ENCODE measurements at regions not wholly inside any gene's neighbourhood (a gene's known extent, or its start where the extent isn't known, plus 50 kb on each side); places are given as distances from the start of the nearest gene placed in this dataset.

GRCh38 chr6:9614778-9615177 lies 800.1 kb downstream of the TFAP2A start:
- no peak for TF ChIP-seq CEBPB (IDR thresholded peaks at IDR 0.05)
- TF ChIP-seq ZBTB7A (IDR thresholded peaks at IDR 0.05; ENCODE audit: low read depth) = no peak
- no peak for TF ChIP-seq EGR1 (IDR thresholded peaks at IDR 0.05)
- TF ChIP-seq YY1 (IDR thresholded peaks at IDR 0.05; ENCODE audit: low read depth) = no peak
- no peak for TF ChIP-seq MAX (IDR thresholded peaks at IDR 0.05)
- no peak for TF ChIP-seq RAD21 (IDR thresholded peaks at IDR 0.05; ENCODE audit: low read depth)
- no peak for TF ChIP-seq USF1 (IDR thresholded peaks at IDR 0.05)
- no peak for TF ChIP-seq FOXM1 (IDR thresholded peaks at IDR 0.05; ENCODE audit: borderline replicate concordance, low read depth)
- TF ChIP-seq NFIC (IDR thresholded peaks at IDR 0.05) = no peak
- no peak for TF ChIP-seq REST (IDR thresholded peaks at IDR 0.05; ENCODE audit: low read depth)
- TF ChIP-seq TCF12 (IDR thresholded peaks at IDR 0.05; ENCODE audit: low read depth) = no peak
- TF ChIP-seq TAF1 (IDR thresholded peaks at IDR 0.05; ENCODE audit: low read depth) = no peak
- no peak for TF ChIP-seq CREB1 (IDR thresholded peaks at IDR 0.05; ENCODE audit: low read depth)

GRCh38 chr6:9612489-9612888 lies 802.4 kb downstream of the TFAP2A start:
- TF ChIP-seq NFIC (IDR thresholded peaks at IDR 0.05) (no peak), TCF12 (IDR thresholded peaks at IDR 0.05; ENCODE audit: low read depth) (no peak), EGR1 (IDR thresholded peaks at IDR 0.05) (no peak), USF1 (IDR thresholded peaks at IDR 0.05) (no peak)

GRCh38 chr6:9610620-9611415 lies 804.1 kb downstream of the TFAP2A start:
- no peak for TF ChIP-seq NFIC (IDR thresholded peaks at IDR 0.05)
- no peak for TF ChIP-seq CEBPB (IDR thresholded peaks at IDR 0.05)
- TF ChIP-seq TAF1 (IDR thresholded peaks at IDR 0.05; ENCODE audit: low read depth) = no peak
- no peak for TF ChIP-seq TCF12 (IDR thresholded peaks at IDR 0.05; ENCODE audit: low read depth)
- TF ChIP-seq YY1 (IDR thresholded peaks at IDR 0.05; ENCODE audit: low read depth) = no peak

- TF ChIP-seq RAD21 (IDR thresholded peaks at IDR 0.05; ENCODE audit: low read depth) (no peak), NFIC (IDR thresholded peaks at IDR 0.05) (no peak), TEAD4 (IDR thresholded peaks at IDR 0.05) (no peak), EGR1 (IDR thresholded peaks at IDR 0.05) (no peak), MAX (IDR thresholded peaks at IDR 0.05) (no peak), EP300 (IDR thresholded peaks at IDR 0.05; ENCODE audit: borderline replicate concordance) (no peak), CEBPB (IDR thresholded peaks at IDR 0.05) (no peak), TAF1 (IDR thresholded peaks at IDR 0.05; ENCODE audit: low read depth) (no peak), ZBTB7A (IDR thresholded peaks at IDR 0.05; ENCODE audit: low read depth) (no peak), REST (IDR thresholded peaks at IDR 0.05; ENCODE audit: low read depth) (no peak), USF1 (IDR thresholded peaks at IDR 0.05) (no peak), TCF12 (IDR thresholded peaks at IDR 0.05; ENCODE audit: low read depth) (no peak), FOXM1 (IDR thresholded peaks at IDR 0.05; ENCODE audit: borderline replicate concordance, low read depth) (no peak), CREB1 (IDR thresholded peaks at IDR 0.05; ENCODE audit: low read depth) (no peak), YY1 (IDR thresholded peaks at IDR 0.05; ENCODE audit: low read depth) (no peak)
These were observed 808.3 kb downstream of the TFAP2A start for GRCh38 chr6:9606435-9607134.

GRCh38 chr6:9594746-9595145 lies 820.1 kb downstream of the TFAP2A start:
- TF ChIP-seq RAD21 (IDR thresholded peaks at IDR 0.05; ENCODE audit: low read depth) (no peak), MAX (IDR thresholded peaks at IDR 0.05) (no peak), REST (IDR thresholded peaks at IDR 0.05; ENCODE audit: low read depth) (no peak), TEAD4 (IDR thresholded peaks at IDR 0.05) (no peak), YY1 (IDR thresholded peaks at IDR 0.05; ENCODE audit: low read depth) (no peak), USF1 (IDR thresholded peaks at IDR 0.05) (no peak), NFIC (IDR thresholded peaks at IDR 0.05) (no peak), FOXM1 (IDR thresholded peaks at IDR 0.05; ENCODE audit: borderline replicate concordance, low read depth) (no peak), TAF1 (IDR thresholded peaks at IDR 0.05; ENCODE audit: low read depth) (no peak), ZBTB7A (IDR thresholded peaks at IDR 0.05; ENCODE audit: low read depth) (no peak)

Measured in Ishikawa (cell line).